ENCODE measurements at regions not wholly inside any gene's neighbourhood (a gene's known extent, or its start where the extent isn't known, plus 50 kb on each side); places are given as distances from the start of the nearest gene placed in this dataset.
A peak's percentile ranks its signal among the peaks of the same experiment; 100 is the strongest.
"Not testable (repeated sequence)": the region's sequence is repeated elsewhere in the genome, so short reads cannot be mapped to it uniquely, and the experiment has no call there.

DNA sequence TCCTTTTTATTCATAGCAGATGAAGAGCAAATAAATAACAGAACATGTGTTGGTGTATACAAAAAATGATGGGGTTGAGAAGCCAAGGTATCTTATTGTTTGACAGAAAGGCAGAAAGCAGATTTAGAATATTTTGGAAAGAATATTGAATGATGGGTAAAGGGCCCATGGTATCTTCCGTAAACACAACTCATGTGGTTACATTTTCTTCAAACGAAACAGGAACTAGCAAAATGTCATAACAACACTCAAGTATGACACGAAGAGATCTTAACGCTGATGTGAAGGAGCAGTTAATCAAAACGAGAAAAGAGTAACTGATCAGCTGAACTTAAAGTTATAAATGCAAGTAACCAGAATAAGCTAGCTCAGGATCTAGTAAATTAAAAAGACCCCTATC is 195.7 kb upstream of the GK2 start:
- DNase-seq: peak; percentile 7 to 74 (median 40)

DNA sequence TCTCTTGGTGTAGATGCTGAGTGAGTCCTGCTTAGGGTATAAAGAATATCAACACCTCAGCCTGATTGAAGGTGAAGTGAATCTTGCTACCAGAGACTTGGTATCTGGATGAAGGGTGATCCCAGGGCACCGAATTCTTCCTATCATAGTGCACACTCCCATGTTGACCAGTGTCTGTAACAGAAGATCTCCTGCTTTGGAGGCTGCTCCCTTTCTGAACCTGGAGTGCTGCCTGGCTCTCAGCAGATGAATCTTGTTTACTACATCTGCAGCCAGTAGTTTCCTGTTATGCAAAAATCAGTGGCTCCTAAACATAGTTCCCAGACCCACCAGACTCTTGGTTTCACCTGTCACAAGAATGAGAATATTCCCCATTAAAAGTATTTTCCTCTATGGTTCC is 191.7 kb upstream of the GK2 start:
- no peak for DNase-seq

DNA sequence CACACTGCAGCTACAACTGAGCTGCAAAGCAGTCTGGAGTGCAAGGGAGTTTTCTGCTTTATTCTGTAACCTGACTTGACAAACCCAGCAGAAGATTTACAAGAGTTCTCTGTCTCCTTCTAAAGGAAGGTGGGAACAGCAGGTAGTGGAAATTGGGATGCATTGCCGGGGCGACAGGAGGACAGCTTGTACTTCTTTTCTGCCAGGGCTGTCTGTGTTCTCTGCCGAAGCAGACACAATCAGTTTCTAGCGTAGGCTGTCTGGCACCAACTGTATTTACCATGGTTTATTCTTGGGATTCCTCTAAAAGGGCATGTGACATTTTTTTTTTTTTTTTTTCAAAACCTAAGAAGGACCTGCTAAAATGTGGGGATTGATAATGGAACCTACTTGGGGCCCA is 190.8 kb upstream of the GK2 start:
- no peak for DNase-seq

DNA sequence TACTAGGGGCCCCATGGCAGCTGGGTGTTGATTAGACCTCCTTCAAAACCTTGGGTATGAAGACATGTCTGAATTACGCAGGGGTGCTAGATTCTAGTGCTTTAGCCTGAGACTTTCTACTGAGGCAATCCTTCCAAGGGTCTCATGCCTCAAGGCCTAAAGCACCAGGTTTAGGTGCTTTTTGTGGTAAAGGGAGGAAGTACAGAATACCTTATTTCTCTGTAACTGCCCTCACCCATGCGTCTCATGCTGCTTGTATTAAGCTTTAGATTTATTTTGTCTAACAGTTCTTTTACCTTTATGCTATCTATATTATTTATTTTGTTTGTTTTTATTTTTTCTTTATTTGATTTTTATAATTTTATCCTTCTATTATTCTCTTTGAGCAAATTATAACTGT is 190.2 kb upstream of the GK2 start:
- no peak for DNase-seq

DNA sequence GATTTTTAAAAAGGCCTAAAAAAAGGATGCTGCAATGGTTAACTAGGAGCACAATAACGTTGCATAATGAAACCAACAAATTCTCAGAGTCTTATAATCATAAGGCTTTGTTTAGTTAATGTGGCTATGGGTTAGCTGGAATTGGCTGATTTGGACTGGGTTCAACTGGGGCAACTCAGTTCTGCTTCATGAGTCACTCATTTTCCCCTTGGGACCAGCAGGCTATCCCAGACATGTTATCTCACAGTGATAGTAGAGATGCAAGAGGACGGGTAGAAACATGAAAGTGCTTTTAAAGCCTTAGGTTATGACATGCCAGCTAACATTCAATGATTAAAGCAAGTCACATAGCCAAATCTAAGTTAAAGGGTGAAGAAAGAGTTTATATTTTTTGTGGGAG is 189.2 kb upstream of the GK2 start:
- no peak for DNase-seq

DNA sequence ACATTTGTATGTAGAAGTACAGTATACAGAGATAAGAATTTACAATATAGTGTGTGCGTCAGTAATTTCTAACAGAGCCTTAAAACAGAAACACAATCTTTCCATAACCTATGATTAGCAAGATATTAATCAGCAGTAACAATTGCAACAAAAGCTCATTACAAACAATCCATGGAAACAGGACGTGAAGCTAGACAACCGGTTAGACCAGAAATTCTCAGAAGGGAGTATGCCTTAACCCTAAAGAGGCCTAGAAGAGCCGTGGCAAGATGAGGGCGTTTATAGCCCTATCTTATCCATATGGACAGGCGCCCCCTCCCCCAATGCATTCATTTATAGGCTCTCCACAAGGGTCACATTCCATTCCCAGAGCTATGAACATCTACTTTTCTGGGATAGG is 184.2 kb upstream of the GK2 start:
- not testable (repeated sequence) for DNase-seq

DNA sequence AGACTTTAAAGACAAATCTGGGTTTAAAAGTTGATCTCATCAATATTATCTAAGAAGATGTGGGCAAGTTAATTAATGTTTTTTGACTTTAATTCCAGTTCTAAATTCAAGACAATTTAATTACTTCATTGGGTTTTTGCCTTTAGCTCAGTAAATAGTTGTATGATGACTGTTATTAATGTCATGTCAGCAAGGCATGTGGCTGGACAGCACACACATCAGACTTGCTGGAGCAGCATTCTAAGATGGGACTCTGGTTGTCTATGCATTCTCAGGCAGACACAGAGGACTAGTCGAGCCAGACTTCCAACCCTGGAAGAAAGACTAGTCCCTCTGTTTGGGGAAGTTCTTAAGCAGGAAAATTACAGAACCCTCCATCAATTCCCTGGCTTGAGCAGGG is 180.7 kb upstream of the GK2 start:
- no peak for DNase-seq

DNA sequence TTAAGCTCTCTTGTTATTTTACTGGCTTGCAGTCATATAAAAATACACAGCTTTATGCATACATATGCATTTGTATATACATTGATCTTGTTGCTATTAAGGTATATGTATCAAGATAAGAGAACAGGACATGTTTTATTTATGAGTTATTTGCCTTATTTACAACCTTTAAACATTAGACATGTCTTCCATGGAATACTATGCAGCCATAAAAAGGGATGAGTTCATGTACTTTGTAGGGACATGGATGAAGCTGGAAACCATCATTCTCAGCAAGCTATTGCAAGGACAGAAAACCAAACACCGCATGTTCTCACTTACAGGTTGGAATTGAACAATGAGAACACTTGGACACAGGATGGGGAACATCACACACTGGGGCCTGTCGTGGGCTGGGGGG is 179.2 kb upstream of the GK2 start:
- DNase-seq: not testable (repeated sequence)

DNA sequence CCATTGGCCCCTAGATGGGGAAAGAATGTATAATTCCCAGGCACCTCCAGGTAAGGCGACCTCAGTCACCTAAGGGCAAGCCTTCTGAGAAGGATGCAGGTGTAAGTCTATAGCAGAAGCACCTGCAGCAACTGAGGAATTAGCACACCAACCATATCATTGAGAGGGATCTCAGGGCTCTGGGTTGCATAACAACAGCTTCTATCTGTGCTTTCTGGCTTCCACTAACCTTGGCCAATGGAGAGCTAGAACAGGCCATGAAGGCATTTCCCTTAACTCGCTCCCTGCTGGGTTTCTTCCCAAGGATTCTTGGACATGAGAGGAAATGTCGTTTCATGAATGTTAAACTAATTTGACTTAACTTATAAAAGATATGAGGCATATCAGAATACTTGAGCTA is 177.8 kb upstream of the GK2 start:
- DNase-seq: no peak

DNA sequence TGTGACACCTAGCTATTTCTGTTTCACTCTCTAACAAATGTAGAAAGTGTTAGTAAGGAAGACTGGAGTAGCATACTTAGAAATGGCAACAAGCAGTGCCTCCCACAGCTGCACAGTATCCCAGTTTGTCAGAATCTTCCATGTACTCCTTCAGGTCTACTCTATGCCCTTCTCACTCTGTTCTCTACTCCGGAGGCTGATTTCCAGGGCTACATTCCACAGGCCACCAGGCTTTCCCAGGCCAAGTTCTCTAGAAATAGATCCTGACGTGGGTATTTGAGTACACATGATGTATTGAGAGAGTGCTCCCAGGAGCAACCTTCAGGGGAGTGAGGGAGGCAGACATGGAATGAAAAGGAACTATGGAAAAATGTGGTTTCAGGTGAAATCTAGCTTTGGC is 177.3 kb upstream of the GK2 start:
- DNase-seq: no peak

DNA sequence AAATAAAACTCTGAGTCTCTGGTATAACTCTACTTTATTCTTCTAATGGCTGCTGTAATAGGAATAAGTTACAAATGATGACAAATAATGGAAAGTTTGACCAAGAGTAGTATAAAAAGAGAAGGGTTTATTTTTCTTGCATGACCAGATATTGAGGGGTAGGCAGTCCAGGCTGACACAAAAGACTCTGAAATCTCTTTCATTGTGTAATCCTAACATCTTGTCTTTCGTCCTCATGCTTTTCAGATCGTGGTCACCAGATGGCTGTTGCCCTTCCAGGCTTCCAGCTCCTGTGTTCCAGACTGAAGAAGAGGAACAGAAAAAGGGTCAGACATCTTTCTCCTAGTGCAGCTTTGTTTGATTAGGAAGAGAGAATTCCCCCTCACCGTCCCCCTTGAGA is 176.9 kb upstream of the GK2 start:
- DNase-seq: no peak

DNA sequence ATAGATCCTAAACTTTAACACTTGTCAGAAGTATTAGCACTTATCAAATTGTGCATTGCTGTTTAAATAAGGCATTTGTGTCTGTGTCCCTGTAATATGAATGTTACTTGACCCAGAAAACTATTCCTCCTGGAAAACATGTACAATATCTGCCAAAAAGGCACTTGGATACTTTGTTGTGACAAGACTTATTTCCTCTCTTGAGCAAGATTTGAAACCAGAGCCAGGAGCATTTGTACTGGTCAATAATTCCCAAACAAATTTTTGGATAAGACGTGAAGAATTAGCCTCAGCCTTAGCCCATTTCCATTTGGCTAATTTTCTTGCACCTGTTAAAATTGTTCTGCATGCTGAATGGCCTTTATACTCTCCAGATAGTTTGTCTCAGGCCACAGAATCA is 176.3 kb upstream of the GK2 start:
- no peak for DNase-seq

DNA sequence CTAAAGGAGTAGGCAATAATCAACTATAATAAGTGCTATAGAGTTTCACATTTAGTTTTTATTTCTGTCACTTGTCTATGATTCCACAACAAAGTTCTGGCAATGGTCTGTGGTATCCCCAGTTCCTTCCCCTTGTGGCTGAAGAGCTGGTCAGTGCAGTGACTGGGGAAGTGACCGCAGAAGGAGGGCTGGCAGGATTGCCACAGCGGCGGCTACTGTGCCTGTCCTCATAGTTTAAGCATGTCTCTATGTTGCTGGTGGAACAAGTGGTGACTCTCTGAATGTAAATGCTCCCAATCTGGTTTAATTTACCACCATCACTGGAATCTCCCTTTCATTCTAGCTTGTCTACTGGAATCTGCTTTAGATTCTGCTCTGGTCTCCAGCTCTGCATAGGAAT is 170.6 kb upstream of the GK2 start:
- peak; percentile 67 to 79 (median 73) for DNase-seq

DNA sequence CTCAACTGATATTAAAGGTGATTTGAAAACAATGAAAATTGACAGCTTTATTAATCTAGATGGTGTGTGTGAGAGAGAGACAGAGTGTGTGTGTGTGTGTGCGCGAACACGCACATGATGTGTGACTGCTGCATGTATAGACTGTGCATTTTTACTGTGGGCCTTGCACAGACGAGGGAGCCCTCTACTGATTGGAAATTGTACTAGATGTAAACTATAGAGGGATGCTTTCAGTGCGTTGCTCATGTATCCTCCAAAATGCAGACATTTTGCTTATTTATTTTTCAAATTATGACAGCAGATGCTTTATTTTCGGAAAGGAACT is 168.4 kb upstream of the GK2 start:
- peak in 3 of 4 experiments; percentile 8 to 41 (median 31) for DNase-seq

DNA sequence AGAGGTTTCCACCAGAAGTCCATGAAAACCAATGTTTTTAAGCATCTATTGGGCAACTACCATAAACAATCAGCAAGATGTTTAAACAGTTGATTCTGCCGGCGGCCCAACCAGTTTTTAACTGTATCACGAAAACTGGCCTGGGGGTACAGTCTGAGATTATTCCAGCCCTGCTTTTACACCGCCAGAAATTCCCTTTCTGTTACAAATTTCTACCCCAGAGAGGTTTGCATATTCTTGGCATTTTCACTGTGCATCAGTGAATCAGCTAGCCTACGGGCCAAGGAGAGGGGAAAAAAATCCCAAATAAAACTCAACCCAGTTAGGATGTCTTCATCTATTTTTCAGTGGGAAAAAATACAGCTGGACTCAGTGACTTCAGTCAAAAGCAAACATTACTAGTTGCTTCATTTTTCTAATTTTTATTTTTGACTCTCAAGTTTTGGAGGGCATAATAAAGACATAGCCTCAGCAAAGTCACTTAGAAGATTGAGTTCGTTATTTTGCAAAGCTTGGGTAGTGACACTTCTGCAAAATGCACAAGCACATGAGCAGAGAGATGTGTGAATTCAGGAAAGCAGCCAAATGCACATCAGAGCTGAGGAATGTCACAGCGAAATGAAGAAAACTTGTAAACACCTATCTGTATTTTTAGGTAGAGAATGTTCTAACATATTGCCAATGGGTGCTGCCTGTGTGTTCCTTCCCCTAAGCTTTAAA is 167.8 kb upstream of the GK2 start:
- no peak for DNase-seq

DNA sequence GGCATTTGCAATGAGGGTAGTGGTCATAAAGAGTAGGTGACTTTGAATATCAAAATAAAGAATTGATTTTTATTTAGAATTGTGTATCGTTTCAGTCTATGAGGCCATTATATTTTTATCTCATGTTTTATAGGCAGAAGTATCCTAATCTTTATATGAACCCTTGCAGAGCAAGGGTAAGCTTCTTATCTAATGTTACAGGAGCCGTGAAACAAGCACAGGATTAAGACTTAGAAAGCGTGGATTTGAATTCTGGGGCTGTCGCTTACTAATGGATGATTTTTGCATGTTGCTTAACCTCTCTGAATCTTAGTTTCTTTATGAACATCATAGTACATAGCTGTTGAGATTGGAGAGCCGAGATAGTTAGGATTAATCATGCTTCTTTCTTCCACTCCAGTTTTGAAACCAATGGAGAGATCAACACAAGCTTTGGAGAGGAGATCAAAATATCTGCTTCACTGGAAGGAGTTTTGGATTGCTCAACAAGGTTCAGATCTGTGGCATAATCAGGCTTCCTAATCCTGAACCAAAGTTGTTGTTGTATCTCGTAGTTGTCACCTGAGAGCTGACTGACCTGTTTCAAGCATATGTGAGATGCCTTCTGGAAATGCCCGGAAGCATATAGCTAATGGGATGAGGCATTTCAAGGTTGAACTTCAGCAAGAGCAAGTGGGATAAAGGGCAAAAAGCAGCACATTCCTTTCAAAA is 166.9 kb upstream of the GK2 start:
- no peak for DNase-seq

DNA sequence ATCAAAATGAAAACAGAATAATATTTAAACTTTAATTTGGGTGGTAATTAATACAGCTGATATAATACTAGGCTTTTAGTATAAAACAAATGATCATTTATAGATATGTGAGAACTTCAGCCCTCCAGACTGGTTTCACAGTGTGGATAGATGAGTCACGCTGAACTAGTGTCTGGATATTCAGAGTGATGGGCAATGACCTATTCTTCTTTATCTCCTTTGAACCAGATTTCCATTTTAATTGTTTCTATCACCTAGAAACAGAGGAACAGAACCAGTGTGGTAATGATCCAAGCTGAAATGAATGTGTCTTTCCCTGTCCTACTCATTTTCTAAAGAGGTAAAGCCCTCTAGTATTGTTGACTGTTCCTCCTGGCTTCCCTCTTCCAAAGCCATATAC is 155.2 kb upstream of the GK2 start:
- no peak for DNase-seq

DNA sequence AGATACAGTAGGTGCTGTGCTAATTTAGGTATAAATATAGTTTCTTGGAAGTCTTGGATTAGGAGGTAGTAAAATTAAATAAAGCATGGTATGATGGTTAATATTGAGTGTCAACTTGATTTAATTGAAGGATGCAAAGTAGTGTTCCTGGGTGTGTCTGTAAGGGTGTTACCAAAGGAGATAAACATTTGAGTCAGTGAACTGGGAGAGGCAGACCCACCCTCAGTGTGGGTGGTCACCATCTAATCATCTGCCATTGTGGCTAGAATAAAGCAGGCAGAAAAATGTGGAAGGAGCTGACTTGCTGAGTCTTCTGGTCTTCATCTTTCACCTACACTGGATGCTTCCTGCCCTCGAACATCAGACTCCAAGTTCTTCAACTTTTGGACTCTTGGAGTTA is 153.7 kb upstream of the GK2 start:
- no peak for DNase-seq

DNA sequence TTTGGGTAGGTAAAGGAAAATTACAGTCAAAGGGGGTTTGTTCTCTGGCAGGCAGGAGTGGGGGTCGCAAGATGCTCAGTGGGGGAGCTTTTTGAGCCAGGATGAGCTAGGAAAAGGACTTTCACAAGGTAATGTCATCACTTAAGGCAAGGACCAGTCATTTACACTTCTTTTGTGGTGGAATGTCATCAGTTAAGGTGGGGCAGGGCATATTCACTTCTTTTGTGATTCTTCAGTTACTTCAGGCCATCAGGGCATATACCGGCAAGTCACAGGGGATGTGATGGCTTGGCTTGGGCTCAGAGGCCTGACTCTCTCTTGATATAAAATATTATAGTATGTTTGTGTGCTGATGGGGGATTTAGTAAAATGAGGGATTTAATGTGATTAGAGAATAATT is 151.4 kb upstream of the GK2 start:
- DNase-seq: not testable (repeated sequence)

DNA sequence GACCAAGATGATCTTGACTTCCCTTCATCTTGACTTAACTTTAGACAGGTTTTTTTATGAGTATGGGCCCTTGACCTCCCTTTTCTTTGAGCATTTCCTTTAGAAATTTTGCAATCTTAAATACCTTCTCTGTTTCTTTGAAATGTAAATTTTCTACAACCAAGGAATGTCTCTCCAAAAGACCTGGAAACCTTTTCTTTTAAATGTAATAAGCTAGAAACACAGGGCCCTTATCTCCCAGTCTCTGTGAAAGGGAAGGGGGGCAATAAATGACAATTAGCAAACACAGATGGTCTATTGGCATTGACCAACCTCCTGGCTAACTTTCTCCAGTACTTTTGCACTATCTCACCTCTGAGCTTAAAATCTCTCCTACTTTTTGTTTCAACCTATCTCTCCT is 144.3 kb upstream of the GK2 start:
- no peak for DNase-seq

DNA sequence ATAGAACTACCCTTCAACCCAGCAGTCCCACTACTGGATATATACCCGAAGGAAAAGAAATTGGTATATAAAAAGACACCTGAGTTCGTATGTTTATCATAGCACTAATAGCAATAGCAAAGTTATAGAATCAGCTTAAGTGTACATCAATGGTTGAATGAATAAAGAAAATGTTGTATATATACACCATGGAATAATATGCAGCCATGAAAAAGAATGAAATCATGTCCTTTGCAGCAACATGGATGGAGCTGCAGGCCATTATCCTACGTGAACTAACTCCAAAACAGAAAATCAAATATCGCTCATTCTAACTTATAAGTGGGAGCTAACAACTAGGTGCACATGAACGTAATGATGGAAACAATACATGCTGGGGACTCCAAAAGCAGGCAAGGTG is 143.5 kb upstream of the GK2 start:
- DNase-seq: no peak

DNA sequence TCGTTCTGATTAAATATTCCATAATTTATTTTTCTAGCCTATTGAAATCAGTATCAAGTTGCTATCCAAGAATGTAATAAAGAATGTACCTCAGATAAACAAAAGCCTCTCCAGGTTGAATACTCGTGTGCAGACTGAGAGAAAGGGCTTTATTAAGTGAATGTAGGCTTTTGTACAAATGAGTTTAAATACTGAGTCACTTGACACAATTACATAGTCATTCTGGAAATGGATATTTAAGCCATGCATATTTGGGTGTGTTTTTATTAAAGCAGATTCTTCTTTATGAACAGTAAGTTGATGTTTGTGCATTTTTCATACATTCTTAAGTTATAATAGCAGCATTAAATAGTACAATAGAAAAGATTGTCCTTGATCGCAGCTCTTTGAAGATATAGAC is 139.8 kb upstream of the GK2 start:
- DNase-seq: no peak

DNA sequence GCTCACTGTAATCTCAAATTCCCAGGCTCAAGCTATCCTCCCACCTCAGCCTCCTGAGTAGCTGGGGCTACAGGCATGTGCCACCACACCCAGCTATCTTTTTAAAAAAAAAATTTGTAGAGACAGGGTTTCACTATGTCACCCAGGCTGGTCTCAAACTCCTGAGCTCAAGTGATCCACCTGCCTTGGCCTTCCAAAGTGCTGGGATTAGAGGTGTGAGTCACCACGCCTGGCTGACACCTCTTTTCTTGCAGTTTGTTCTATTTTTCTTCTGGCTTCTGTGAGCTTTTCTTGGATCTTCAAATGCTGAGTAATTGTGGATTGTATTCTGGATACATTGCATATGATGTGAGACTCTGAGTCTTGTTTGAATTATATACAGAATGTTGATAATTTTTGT is 137.3 kb upstream of the GK2 start:
- not testable (repeated sequence) for DNase-seq

DNA sequence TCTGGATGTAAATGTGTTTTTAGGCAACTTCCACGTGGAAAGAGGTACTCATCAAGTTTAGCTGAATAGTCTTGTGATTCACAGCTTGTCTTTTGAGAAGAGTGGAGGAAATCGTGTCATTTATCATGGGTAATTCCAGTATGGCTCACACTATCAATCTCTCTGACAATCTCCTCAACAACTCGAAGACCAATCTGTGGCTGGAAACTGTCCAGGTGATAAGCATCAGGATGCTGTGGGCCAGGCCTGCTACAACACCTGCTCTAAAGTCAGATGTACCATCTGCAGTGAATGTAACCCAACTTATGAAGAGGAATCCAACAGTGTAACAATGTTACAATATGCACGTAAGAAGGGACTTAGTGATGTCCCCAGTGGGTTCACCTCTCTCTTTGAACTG is 132.1 kb upstream of the GK2 start:
- no peak for DNase-seq

DNA sequence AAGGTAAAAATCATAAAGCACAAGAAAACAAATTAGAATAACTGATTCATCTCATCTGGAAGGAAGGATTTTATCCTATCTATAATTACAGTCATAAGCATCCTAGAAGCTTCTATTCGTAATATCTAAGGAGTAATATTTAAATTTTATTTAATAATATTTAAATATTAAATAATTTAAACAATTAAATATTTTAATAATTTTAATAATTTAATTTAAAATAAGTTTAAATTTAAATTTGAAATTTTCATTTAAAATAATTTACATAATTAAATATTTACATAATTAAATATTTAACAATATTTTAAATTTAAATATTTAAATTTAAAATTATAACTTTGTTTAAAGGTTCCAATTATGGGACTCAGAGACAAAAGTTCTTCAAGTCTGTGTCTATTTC is 127.5 kb upstream of the GK2 start:
- no peak for DNase-seq

Measured in suppressor macrophage (primary cell).